NCI-H1105 (cell line): ENCODE measurements at regions not wholly inside any gene's neighbourhood (a gene's known extent, or its start where the extent isn't known, plus 50 kb on each side); places are given as distances from the start of the nearest gene placed in this dataset.
"Not testable (repeated sequence)": the region's sequence is repeated elsewhere in the genome, so short reads cannot be mapped to it uniquely, and the experiment has no call there.

Experiments
- DNase-seq: peaks from one replicate; lab custom pipeline; 2025; lab: John Stamatoyannopoulos, UW

DNA sequence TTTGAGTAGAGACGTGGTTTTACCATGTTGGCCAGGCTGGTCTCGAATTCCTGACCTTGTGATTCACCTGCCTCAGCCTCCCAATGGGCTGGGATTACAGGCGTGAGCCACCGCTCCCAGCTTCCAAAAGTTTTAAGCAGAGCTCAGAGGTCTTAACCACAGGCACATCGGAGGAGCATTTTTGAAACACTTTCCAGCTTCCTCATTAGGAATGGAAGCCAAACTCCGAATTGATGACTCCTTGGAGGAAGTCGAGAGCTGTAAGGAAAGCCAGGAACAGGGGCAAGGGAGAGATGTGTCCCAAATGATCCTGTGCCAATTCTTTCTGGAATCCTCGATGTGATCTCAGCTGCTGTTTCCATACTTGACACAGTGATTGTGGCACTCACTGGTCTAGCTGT, 56.2 kb upstream of the CCZ1B start:
- DNase-seq, result not testable (repeated sequence)

GRCh38 chr7:6883756-6884155, 57.7 kb upstream of the CCZ1B start:
- not testable (repeated sequence) for DNase-seq

DNA sequence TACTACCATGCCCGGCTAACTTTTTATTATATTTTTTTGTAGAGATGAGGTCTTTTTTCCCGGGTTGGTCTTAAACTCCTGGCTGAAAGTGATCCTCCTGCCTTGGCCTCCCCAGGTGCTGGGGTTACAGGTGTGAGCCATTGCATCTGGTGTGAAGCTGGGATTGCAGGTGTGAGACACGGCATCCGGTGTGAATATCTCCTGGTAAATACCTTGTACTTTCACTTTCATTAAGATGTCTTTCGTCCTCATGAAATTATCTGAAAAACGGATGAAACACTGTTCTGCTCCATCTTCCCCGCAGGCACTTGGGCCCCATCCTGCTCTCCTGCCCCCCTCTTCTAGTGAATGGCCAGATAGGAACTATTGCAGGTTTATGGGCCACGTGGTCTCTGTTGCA, 60.1 kb upstream of the CCZ1B start:
- DNase-seq, result no peak

DNA sequence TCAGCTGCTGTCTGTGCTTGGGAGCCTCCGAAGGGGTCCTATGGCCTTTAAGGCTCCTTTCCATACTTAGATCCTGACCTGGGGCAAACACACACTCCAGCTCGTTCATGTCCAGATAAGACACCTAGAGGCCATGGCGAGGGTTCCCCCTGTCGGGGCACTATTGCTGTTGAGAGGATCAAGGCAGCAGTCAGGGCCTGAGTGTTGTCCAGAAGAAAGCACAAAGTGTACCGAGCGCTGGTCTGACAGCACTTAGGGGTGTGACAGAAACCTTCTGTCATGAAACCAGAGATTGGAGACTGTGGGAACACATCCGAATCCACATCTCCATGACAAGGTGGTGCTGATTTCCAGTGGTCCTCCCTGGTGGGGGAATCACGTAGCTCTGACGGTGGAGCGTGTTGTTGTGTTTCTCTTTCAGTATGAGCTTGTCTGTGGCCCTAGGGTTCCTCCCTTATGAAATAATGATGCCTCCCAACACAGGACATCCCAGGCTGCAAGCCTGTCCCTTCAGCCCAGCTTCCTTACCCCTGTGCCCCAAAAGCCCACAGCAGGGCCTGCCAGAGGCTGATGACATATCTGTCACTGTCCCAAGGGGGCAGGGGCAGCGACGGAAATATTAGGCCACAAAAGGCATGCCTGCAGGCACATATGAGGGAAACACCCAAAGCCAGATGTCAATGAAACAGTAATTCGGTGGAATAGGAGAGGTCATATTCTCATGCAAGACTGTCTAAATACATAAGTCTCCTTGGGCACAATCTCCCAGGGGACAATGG, 62.4 kb upstream of the CCZ1B start:
- DNase-seq, result not testable (repeated sequence)

DNA sequence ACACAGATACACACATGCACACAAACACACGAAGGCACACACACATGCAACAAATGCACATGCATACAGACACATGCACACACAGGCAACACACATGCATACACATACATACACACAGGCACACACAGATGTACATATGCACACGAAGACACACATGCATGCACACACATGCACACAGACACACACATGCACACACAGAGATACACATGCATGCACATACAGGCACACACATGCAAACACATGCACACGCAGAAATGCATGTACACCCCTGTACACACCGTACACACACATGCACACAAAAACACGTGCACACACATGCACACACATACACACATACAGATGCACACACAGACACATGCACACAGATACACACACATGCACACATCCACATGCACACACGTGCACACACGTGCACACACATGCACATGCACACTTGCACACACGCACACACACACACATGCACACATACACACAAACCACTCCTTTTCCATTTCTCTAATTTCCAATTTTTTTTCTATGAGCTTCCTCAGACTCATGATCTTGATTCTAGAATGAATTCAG, 63.3 kb upstream of the CCZ1B start:
- DNase-seq, result no peak

GRCh38 chr7:6902097-6902518, 76.0 kb upstream of the CCZ1B start:
- DNase-seq, result not testable (repeated sequence)

- not testable (repeated sequence) for DNase-seq
These were observed 77.2 kb upstream of the CCZ1B start for GRCh38 chr7:6903289-6903688.

DNA sequence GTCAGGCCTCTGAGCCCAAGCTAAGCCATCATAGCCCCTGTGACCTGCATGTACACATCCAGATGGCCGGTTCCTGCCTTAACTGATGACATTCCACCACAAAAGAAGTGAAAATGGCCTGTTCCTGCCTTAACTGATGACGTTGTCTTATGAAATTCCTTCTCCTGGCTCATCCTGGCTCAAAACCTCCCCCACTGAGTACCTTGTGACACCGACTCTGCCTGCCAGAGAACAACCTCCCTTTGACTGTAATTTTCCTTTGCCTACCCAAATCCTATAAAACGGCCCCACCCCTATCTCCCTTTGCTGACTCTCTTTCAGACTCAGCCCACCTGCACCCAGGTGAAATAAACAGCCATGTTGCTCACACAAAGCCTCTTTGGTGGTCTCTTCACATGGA, 77.7 kb upstream of the CCZ1B start:
- DNase-seq, result not testable (repeated sequence)

DNA sequence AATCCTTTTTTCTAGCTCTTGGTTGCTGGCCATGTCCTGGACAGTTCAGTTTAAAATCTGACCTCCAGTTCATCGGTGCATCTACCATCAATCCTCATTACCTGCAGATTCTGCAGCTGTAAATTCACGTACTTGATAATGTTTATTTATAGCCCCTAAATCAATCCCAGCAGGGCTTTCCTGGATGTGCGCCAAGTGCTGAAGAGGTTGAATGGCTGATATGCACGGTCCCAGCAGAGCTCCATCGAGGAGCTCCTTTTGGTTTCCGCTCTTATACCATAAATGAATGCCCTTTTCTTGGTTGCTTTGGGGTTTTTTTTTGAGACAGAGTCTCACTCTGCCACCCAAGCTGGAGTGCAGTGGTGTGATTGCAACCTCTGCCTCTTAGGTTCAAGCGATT, 91.2 kb upstream of the CCZ1B start:
- DNase-seq, result peak; percentile 75

DNA sequence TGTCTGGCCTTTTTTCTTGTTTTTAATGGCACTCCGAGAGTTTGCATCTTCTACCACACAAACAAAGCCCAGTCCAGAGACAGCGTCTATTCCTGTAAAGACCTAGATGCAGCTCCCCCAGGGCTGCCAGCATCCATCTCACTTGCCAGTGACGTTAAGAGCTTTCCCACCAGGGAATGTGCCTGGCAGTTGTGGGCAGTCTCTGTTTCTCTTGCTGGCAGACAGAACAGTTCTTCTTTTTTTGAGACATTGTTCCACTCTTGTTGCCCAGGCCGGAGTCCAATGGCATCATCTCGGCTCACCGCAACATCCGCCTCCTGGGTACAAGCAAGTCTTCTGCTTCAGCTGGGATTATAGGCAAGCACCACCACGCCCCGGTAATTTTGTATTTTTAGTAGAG, 93.1 kb upstream of the CCZ1B start:
- DNase-seq, result not testable (repeated sequence)

- not testable (repeated sequence) for DNase-seq
These were observed 98.4 kb upstream of the CCZ1B start for GRCh38 chr7:6924523-6924922.

DNA sequence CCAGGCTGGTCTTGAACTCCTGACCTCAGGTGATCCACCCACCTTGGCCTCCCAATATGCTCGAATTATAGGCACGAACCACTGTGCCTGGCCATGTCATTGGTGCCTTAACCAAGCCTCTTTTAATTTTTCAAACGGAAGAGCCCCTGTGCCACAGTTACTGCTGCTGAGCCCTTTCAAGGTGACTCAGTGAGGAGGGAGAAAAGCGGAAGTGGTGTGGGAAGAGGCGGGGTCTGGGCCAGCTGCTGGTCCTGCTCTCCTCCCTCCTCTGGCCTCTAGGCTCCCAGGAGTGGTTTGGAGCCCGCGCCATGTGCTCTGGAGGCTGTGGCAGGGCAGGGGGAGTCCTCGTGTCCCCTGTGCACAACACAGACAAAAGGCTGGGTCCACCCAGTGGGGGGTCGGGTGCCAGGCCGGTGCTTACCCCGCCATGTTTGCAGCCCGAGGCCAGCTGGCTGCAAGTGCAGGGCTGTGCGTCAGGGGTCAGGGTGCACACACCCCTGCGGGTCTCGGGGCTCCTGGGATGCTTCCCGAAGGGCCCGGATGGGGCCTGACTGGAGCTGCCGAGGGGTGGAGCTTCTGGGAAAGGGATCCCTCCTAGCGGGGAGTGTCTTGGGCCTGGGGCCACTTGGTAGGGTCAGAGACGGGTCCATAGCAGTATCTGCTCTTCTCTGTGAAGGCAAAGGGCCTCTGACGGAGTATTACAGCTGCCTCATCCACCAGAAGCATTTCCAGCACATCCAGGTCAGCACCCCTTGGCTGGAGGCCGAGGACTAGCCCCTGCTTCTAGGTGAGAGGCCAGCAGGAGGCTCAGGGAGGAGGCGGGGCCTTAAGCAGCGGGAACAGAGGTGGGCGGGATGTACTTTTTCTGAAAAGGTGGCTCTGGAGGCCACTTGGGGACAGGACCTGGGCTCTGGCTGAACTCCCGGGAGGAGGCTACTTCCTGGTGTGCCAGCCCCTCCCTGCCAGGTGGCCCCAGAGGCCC, 100.4 kb upstream of the CCZ1B start:
- not testable (repeated sequence) for DNase-seq

- not testable (repeated sequence) for DNase-seq
These were observed 101.6 kb upstream of the CCZ1B start for GRCh38 chr7:6927643-6928042.

DNA sequence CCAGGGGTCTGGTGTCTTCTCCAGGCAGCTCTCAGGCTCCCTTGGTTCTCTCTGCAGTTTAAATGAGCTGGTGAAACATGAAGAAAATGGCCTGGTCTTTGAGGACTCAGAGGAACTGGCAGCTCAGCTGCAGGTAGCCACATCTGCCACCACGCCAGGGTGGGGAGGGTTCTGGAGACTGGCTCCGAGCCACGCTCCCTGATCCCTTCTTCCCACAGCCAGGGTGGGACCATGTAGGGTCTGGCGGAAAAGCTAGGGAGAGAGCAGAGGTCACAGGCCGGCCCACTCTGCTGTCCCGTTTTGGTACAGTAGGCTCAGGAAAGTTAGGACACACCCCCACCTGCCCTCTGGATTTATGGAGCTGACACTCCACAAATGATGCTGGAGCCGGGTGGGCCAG, 103.5 kb upstream of the CCZ1B start:
- not testable (repeated sequence) for DNase-seq

DNA sequence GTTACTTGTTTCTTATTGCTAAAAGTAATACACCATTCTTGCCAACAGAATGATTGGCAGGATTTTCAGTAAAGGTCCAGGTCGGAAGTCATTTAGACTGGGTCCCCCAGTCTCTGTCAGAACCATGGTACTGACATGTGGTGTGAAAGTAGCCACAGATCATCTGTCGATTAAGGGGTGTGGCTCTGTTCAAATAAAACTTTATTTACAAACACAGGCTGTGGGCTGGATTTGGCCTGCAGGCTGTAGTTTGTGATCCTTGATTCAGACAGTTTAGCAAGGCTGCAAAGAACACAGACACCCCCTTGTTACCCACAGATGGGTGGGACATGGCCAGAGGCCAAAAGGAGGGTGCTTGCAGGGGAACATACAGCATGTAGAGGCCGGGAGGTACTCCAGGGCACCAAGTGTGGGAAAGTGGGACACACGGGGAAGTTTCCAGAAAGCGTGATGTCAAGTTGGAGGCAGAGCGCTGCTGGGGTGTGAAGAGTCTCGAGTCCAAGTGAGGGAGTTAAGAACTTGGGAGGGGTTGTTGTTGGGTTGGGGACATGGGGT, 104.1 kb upstream of the CCZ1B start:
- not testable (repeated sequence) for DNase-seq

DNA sequence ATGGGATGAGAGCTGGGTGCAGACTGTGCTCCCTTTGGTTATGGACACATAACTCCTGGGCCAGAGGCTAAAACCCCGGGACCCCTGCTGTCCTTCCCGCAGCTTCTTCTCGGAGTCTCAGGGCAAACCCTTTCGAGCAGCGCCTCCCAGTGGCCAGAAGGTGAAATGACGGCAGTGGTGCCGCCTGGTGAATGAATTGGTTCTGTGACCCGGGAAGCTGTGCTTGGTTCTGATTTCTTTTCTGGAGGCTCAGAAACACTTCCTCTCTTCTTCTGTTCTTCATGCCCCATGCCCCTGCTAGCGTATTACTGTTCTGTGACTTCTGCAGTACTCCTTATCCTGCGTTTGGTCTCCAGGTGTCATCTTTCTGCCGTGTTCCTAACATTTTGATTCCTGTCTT, 104.7 kb upstream of the CCZ1B start:
- not testable (repeated sequence) for DNase-seq

- DNase-seq, result not testable (repeated sequence)
These were observed 105.4 kb upstream of the CCZ1B start for GRCh38 chr7:6931456-6931855.

- not testable (repeated sequence) for DNase-seq
These were observed 108.0 kb upstream of the CCZ1B start for GRCh38 chr7:6933954-6934632.

GRCh38 chr7:6934981-6935380, 108.9 kb upstream of the CCZ1B start:
- no peak for DNase-seq

DNA sequence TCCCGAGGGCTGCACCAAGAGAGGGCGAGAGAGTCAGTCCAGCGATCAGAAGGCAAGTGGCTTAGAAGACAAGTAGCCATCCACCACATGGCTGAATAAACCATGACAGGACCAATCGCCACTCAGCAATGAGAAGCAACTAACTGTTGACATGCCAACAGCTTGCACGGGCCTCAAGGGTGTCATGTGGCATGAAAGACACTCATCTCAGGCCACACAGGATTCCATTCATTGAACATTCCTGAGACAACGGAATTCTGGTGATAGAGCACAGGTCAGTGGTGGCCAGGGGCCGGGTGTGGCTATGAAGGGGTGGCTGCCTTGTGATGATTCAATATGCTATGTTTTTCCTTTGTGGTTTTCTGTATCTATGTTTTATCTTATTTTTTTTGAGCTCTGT, 110.6 kb upstream of the CCZ1B start:
- DNase-seq, result not testable (repeated sequence)

GRCh38 chr7:6937746-6938145, 111.7 kb upstream of the CCZ1B start:
- DNase-seq, result not testable (repeated sequence)
